HL-60/S4 treated with retinoic acid at 250 ng/mL for 4 days and 3 days (cell line): ENCODE measurements at regions not wholly inside any gene's neighbourhood (a gene's known extent, or its start where the extent isn't known, plus 50 kb on each side); places are given as distances from the start of the nearest gene placed in this dataset.

Source experiments
- in situ Hi-C: fragments of 300-500 bp; cut with MboI; formaldehyde crosslinking; loops from 2 replicates; pipeline ENCODE4 v1.7.0; 2022; ENCODE audit warnings: low sequenced_read_pairs

GRCh38 chr13:107295416-107296140 lies 727.6 kb upstream of the ARGLU1 start:
- in situ Hi-C loops, result no loop called here

DNA sequence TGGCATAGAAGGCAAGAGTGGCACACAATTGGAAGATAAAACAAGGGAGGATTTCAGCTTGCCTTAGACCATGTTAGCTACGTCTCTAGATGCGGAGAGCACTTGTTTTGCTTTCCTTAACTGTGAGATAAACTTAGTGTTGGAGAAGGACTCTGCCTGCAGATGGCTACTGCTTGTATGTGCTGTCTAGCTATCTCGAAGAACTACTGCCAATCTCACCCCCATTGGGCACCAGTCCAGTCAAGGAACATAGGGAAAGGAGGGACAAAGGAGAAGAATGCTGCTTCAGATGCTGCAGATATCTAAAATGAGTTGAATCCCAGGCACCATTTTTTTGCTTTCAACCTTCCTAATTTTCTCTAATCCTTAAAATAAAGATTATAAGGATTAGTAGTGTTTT lies 726.0 kb upstream of the ARGLU1 start:
- in situ Hi-C loops, result no loop called here

GRCh38 chr13:107291875-107292274 lies 723.9 kb upstream of the ARGLU1 start:
- in situ Hi-C loops, result no loop called here

DNA sequence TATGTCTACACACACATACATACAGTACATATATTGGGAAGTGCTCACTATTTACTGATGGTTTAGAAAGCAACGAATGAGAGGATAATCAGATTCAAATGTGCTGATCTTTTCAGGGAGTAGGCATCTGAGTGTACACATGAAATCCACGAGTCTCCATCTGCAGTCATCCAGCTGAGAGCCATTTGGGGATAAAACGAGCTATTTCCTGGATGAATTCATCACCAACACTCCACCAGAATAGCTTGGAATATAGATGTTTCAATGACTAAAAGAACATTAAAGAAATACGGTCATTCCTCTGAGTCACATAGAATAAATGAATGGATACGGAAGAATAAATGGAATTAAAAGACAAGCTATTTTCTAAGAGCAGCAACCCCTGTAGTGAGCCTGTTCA lies 721.6 kb upstream of the ARGLU1 start:
- in situ Hi-C loops, result no loop called here

GRCh38 chr13:107284173-107284572 lies 716.2 kb upstream of the ARGLU1 start:
- in situ Hi-C loops, result no loop called here

DNA sequence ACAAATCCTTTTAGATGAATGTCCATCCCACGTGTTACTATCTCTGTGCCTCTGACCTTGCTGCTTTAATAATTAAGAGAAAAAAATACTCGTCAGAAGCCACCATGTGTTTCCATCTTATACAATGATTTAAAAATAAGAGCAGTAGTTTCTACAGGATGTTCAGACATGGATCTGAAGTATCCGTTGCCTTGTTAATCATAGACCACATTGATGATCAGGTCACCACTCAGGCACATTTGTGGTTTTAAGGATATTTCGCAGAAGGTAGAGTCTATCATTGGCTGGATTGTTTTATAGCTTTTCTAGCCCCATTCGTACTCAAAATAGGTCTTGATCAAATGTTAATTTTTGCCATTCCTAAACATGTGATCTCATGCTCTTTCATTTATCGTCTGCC lies 710.0 kb upstream of the ARGLU1 start:
- in situ Hi-C loops, result no loop called here

DNA sequence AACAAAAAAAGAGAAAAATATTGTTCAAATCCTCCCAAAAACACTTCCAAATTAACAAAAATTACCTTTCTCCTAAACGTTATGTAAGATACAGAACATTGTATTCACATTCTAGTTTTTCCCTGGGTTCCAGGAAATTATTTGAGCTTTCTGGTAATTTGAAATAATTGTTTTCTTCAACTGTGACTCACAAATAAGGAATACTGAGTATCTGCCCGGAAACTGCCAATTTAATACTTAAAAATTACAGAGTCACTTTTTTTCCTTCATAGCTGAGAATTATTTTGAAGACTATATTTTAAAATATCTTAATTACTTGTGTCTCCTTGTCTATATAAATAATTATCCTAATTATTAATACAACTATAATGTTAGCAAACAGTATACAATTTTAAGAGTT lies 709.0 kb upstream of the ARGLU1 start:
- in situ Hi-C loops, result no loop called here

DNA sequence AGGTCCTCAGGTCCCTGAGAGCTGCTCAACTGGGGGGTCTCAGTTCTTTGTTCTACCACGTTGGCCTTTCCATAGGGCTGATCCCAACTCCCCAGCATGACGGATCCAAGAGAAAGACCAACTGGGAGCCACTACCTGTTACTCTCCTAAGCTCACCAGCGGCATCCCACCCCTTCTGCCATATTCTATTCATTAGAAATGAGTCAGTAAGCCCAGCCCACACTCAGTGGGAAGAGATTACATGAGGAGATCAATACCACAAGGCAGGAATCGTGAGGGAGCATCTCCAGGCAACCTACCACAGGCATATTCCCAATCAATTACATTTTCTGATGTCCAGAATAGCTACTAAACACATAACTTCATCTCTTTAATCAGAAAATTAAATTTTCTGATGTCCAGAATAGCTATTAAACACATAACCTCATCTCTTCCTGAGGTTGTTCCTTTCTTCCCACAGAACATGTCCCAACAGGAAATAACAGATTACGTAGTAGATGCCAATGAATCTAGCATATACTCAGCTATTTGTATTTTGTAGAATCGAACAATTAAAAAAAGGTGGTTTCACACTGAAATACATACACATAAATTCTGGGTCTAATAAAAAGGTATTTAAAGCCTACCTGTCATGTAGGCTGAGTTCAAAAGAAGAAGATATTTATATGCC lies 708.1 kb upstream of the ARGLU1 start:
- in situ Hi-C loops, result no loop called here

GRCh38 chr13:107275312-107275711 lies 707.4 kb upstream of the ARGLU1 start:
- in situ Hi-C loops, result no loop called here

DNA sequence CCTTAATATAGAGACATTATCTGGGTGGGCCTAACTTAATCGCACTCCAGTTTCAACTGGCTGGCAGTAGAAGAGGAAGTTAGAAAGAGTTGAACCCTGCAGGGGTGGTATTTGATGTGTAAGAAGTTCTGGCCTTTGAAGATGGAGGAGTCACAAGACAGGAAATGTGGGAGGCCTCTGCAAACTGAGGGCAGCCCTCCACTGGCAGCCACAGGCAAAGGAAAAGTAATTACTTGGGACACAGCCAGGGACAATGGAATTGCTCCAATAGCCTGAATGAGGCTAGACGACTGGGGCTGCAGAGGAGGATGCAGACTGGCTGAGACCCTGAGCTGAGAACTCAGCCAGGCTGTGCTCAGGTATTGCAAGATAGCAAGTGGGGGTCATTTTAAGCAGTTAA lies 703.3 kb upstream of the ARGLU1 start:
- in situ Hi-C loops, result no loop called here

DNA sequence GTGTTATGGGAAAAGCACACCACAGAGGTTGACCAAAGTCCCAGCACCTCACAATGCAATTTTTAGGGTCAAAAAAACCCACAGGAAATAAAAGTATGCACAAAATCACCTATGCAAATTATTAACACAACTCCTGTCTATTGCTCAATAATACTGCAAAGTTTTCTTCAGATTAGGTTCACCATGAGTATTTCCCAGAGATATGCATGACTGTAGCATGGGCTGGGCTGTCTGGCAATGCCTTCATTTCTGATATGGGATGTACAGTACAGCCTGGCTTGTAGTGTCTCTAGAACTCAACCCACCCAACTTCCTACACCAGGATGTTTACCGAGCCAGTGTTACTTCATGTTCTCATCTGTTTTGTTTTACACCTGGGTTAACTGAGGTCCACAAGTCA lies 698.7 kb upstream of the ARGLU1 start:
- in situ Hi-C loops, result no loop called here

- in situ Hi-C loops, result no loop called here
Measured at GRCh38 chr13:107258599-107259187, 690.8 kb upstream of the ARGLU1 start.

GRCh38 chr13:107254392-107254791 lies 686.5 kb upstream of the ARGLU1 start:
- in situ Hi-C loops, result no loop called here

DNA sequence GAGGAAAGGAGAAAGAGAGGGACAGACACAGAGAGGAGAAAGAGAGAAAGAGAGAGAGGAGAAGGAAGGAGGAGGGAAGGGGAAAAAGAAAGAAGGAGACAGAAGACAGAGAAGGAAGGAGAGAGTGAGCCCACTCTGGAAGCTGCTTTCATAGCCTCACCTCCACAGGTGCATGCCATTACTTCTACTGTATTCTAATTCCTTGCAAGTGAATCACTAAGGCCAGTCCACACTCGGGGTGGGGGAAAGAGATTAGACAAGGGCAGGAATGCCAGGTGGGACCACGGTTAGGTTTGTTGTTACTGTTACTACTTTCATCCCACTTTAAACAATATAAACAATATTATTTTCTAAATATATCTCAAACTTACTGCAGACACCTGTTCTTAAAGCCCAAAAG lies 684.5 kb upstream of the ARGLU1 start:
- in situ Hi-C loops, result no loop called here

DNA sequence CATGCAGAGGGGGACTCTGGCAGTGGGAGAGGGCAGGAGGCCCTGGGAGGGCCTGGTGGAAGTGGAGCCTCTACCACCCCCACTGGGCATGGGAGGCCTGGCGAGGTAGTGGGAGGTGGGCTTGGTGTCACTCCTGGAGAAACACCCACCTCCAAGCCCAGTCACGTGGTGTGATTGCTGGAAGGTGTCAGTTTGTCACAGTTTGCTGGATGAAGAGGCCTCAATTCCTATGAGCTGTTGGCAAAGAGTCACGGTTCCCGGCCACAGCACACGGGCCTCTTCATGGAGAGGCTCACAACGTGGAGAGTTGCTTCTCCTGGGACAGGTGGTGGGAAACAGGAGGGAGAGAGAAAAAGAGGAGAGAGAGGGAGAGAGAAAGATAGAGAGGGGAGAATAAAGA lies 684.1 kb upstream of the ARGLU1 start:
- in situ Hi-C loops, result no loop called here

DNA sequence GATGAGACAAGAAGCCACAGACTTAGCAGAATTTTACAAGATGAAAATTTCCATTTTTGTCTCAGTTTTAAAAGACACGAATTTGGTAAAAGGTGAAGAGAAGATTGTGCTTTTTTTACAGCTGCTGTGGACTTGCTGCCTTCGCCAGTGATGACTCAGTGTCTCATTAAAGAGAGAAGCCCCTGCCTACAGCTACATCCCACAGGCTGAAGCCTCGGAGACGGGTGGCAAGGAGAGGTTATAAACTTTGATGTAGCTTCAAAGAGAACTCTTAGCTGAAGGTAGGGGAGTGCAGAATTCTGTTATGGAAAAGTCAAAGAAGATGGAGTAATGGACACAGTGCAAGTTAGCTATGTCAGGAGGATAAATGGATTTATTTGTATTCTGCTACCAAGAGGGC lies 683.4 kb upstream of the ARGLU1 start:
- in situ Hi-C loops, result no loop called here

GRCh38 chr13:107250628-107251027 lies 682.7 kb upstream of the ARGLU1 start:
- in situ Hi-C loops, result no loop called here

GRCh38 chr13:107244241-107244640 lies 676.3 kb upstream of the ARGLU1 start:
- in situ Hi-C loops, result no loop called here

DNA sequence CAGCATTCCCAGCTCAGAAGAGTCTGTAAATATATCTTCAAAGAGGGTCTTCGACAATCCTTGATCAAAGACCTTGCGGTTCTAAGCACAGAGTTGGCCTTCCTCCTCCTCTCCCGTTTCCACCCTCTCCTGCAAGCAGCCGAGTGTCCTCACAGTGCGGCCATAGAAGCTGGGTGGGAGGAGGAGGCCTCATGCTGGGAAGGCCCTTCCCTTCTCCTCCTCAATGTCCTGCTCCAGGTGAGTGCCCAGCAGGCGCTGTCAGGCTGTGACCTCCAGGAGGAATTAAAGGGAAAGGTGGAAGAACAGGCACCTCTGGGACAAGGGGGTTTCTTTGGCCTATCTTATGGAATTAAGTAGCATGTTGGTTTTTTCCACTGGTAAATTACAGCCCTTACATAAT lies 674.2 kb upstream of the ARGLU1 start:
- in situ Hi-C loops, result no loop called here

GRCh38 chr13:107241381-107241780 lies 673.4 kb upstream of the ARGLU1 start:
- in situ Hi-C loops, result no loop called here

DNA sequence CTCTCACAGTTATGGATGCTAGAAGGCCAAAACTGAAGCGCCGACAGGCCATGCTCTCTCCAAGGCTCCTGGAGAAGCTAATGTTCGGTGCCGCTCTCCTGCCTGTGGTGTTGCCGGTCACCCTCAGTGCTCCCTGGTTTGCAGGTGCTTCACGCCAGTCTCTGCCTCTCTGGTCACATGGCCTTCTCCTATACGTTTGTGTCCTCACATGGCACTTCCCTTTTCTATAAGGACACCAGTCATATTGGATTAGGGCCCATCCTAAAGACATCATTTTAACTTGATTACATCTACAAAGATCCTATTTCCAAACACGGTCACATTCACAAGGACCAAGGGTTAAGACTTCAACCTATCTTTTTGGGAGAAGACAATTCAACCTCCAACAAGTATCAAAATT lies 671.3 kb upstream of the ARGLU1 start:
- in situ Hi-C loops, result no loop called here

DNA sequence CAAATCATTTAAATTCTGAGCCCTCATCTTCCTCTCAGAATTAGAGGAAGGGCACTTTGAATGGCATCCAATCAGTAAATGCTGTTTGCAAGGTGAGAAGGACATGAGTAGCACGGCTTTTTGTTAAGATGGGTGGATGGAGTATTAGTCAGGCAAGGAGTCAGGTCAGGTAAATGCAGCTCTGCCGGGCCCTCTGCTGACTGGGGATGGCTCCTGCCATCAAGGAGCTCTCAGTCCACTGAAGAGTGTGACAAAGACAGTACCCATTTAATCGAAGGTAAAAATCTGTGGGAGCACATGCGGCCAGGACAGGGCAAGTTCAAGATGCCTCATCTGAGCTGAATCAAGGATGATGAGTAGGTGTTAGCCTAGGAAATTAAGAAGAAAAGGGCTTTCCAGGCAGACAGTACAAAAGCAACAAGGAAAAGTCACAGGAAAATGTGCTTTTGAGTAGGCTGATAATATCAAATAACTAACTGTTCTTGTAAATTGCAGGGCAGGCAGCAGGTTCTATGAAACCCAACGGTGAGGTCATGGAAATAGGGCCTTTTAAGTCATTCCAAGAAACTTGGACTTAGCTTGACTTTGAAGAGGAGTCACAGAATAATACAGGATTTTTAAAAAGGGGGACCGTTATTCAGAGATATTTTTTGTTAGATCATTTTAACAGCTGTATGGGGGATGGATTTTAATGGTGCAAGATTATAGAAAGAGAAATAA lies 670.5 kb upstream of the ARGLU1 start:
- in situ Hi-C loops, result no loop called here
